GM10248 (cell line): ENCODE measurements at regions not wholly inside any gene's neighbourhood (a gene's known extent, or its start where the extent isn't known, plus 50 kb on each side); places are given as distances from the start of the nearest gene placed in this dataset.

ENCODE experiments used
- CTCF ChIA-PET: fragments of 300-600 bp; sonication (Branson Sonifier 250); formaldehyde crosslinking; extraction: SDS; loops from one replicate; lab custom pipeline; 2021; ENCODE audit warnings: antibody characterized with exemption; lab: Yijun Ruan, JAX
- POLR2A ChIA-PET: fragments of 350-650 bp; sonication (Branson Sonifier 250); formaldehyde crosslinking; extraction: SDS; loops from one replicate; lab custom pipeline; 2020; ENCODE audit warnings: antibody characterized with exemption; lab: Yijun Ruan, JAX
- DNase-seq: peaks from one replicate; pipeline ENCODE4 v3.0.0; 2012; ENCODE audit errors: extremely low spot score
- TF ChIP-seq, protein P1 (sequence below): IDR thresholded peaks from 2 replicates; pipeline ENCODE4 v1.5.1; 2012; ENCODE audit warnings: mild to moderate bottlenecking, low read depth; ENCODE audit errors: extremely low read depth, missing control alignments, control extremely low read depth

DNA sequence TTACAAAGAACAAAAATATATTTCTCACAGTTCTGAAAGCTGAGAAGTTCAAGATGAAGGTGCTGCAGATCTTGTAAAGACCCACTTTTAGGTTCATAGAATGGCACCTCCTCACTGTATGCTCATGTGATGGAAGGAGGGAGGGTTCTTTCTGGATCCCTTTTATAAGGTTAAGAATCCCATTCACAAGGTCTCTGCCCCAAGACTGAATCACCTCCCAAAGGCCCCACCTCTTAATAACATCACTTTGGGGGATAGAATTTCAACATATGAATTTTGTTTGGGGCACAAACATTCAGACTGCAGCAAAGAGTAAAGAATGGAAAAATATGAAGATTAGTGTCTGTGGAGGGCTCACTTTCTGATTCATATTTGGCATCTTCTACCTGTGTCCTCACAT is 77.1 kb upstream of the PRR16 start:
- TF ChIP-seq, protein P1, sequence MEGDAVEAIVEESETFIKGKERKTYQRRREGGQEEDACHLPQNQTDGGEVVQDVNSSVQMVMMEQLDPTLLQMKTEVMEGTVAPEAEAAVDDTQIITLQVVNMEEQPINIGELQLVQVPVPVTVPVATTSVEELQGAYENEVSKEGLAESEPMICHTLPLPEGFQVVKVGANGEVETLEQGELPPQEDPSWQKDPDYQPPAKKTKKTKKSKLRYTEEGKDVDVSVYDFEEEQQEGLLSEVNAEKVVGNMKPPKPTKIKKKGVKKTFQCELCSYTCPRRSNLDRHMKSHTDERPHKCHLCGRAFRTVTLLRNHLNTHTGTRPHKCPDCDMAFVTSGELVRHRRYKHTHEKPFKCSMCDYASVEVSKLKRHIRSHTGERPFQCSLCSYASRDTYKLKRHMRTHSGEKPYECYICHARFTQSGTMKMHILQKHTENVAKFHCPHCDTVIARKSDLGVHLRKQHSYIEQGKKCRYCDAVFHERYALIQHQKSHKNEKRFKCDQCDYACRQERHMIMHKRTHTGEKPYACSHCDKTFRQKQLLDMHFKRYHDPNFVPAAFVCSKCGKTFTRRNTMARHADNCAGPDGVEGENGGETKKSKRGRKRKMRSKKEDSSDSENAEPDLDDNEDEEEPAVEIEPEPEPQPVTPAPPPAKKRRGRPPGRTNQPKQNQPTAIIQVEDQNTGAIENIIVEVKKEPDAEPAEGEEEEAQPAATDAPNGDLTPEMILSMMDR, result no peak
- CTCF ChIA-PET, result no interaction called here
- no peak for DNase-seq
- POLR2A ChIA-PET, result no interaction called here

DNA sequence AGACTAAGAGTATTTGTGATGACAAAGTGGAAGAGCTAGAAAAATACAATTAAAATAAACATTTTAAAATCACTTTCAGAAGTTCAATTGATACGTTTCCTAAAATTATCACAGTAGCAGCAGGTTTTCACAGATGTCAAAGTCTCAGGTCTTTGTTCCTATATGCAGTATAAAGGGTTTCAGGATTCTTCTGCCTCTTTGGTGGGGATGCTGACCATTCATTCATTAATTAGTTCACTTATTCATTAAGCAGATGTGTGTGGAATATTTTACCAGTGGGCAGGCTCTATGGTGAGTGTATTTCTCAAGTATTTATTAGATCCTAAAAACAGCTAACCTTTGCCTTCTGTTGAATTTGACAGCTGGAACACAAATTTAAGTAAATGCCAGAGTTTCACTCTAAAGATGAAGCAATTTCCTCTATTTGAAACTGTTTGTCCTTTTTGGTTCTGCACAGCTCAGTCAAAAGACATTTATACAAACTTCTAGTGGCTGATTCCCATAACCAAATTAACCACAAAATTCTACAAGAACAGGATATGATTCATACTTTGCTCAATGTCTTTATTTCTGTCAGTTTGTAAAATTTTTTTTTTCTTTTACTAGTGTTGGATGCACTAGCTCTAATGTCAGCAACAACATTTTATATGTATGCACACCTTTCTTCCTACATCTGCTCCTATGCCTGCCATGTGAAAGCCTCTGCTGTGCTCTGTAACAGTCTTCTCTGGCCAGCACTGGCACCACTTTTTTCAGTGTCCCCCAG is 75.9 kb upstream of the PRR16 start:
- TF ChIP-seq, protein P1, result no peak
- DNase-seq, result no peak
- ChIA-PET CTCF (no interaction called here), POLR2A (no interaction called here)

DNA sequence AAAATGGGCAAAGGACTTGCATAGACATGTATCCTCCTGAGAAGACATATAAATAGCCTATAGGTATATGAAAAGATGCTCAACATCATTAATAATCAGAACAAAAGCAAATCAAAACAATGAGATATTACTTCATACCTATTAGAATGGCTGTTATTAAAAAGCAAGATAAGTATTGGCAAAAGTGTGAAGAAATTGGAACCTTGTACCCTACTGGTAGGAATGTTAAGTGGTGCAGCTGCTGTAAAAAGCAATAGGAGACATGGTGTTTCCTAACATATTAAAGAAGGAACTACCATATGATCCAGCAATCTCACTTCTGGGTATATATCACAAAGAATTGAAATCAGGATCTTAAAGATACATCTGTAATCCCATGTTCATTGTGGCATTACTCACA is 69.8 kb upstream of the PRR16 start:
- ChIA-PET POLR2A (no interaction called here), CTCF (no interaction called here)
- DNase-seq, result no peak
- TF ChIP-seq, protein P1, result no peak

DNA sequence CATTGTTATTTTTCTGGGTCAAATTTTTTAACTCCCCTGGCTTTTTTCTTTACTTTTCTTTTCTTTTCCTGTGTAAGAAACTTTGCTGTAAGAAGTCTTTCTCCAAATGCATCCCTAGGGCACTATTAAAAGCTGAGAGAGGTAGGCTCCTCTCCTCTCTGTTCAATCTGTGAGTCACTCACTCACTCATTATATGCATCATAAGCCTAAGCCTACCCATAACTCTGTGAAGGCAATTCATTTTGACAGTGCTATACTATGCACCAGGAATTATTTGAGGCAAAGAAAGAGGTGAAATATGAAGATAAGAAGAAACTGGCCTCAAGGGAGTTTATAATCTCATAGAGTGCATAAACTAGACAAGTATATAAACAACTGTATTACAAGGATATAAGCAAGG is 67.9 kb upstream of the PRR16 start:
- DNase-seq, result no peak
- CTCF ChIA-PET, result interaction anchor here (1.4 kb wide), 1 partner anchor 13 kb away, joined by 4 read pairs; no protein-coding TSS in a partner anchor
- TF ChIP-seq, protein P1, result no peak
- POLR2A ChIA-PET, result no interaction called here

DNA sequence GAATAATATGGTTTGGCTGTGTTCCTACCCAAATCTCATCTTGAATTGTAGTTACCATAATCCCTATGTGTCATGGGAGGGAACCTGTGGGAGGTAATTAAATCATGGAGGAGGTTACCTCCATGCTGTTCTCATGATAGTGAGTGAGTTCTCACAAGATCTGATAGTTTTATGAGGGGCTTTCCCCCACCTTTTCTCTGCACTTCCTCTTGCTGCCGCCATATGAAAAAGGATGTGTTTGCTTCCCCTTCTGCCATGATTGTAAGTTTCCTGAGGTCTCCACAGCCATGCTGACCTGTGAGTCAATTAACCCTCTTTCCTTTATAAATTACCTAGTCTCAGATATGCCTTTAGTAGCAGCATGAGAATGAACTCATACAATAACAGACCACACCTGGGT is 63.7 kb upstream of the PRR16 start:
- TF ChIP-seq, protein P1, result no peak
- ChIA-PET CTCF (no interaction called here), POLR2A (no interaction called here)
- no peak for DNase-seq

DNA sequence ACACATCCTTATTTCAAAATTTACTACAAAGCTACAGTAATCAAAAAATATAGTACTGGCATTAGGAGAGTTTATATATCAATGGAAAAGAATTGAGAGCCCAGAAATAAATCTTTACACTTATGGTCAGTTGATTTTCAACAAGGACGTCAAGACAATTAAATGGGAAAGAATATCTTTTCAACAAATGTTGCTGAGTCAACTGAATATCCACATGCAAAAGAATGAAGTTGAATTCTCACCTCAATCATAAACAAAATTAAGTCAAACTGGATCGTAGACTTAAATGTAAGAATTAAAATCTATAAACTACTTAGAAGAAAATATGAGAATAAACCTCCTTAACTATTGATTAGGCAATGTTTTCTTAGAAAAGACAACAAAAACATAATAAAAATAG is 61.5 kb upstream of the PRR16 start:
- CTCF ChIA-PET, result no interaction called here

More for the DNA sequence above, 61.5 kb upstream of the PRR16 start:
- TF ChIP-seq, protein P1, result no peak
- POLR2A ChIA-PET, result no interaction called here
- DNase-seq, result no peak
